H9 (cell line): ENCODE measurements at regions not wholly inside any gene's neighbourhood (a gene's known extent, or its start where the extent isn't known, plus 50 kb on each side); places are given as distances from the start of the nearest gene placed in this dataset.

Experiments
- DNase-seq: peaks from one replicate; pipeline ENCODE4 v3.0.0-alpha.2; 2017
- H2AFZ ChIP-seq: one replicate; pipeline ENCODE4 v1.6.1; 2013; ENCODE audit warnings: mild to moderate bottlenecking, low read length, control low read depth, moderate library complexity
- H2AK5ac ChIP-seq: 2 replicates; pipeline ENCODE4 v1.6.1; 2013; ENCODE audit warnings: low read length, control low read depth, mixed read lengths; ENCODE audit not compliant: insufficient read length
- H2BK120ac ChIP-seq: one replicate; pipeline ENCODE4 v1.6.1; 2013; ENCODE audit warnings: low read depth, mild to moderate bottlenecking, low read length, control low read depth, inconsistent platforms; ENCODE audit not compliant: poor library complexity, severe bottlenecking
- H2BK12ac ChIP-seq: 2 replicates; pipeline ENCODE4 v1.6.1; 2013; ENCODE audit warnings: low read length, control low read depth, mixed read lengths, low read depth; ENCODE audit not compliant: insufficient read length
- H2BK15ac ChIP-seq: 2 replicates; pipeline ENCODE4 v1.6.1; 2013; ENCODE audit warnings: low read depth, low read length, control low read depth
- H2BK20ac ChIP-seq: one replicate; pipeline ENCODE4 v1.6.1; 2013; ENCODE audit warnings: low read depth, mild to moderate bottlenecking, low read length, control low read depth, inconsistent platforms; ENCODE audit not compliant: poor library complexity, severe bottlenecking
- H2BK5ac ChIP-seq: 2 replicates; pipeline ENCODE4 v1.6.1; 2013; ENCODE audit warnings: low read length, control low read depth, mixed read lengths; ENCODE audit not compliant: insufficient read length
- H3K14ac ChIP-seq: 2 replicates; pipeline ENCODE4 v1.6.1; 2013; ENCODE audit warnings: low read length, control low read depth; ENCODE audit not compliant: insufficient read depth
- H3K18ac ChIP-seq: 2 replicates; pipeline ENCODE4 v1.6.1; 2013; ENCODE audit warnings: low read depth, mild to moderate bottlenecking, mixed read lengths, low read length, control low read depth; ENCODE audit not compliant: insufficient read length
- H3K23ac ChIP-seq: 2 replicates; pipeline ENCODE4 v1.6.1; 2013; ENCODE audit warnings: low read length, control low read depth, mixed read lengths, low read depth; ENCODE audit not compliant: insufficient read length
- H3K23me2 ChIP-seq: 2 replicates; pipeline ENCODE4 v1.6.1; 2013; ENCODE audit warnings: low read depth, mild to moderate bottlenecking, mixed read lengths, low read length, control low read depth; ENCODE audit not compliant: insufficient read length, poor library complexity, severe bottlenecking
- H3K27ac ChIP-seq: 2 replicates; pipeline ENCODE4 v1.5.1; 2013; ENCODE audit warnings: low read length, control low read depth, mixed read lengths, low read depth; ENCODE audit not compliant: insufficient read length
- H3K27me3 ChIP-seq: 2 replicates; pipeline ENCODE4 v1.6.1; 2013; ENCODE audit warnings: low read length, control low read depth, inconsistent platforms; ENCODE audit not compliant: insufficient read depth
- H3K4ac ChIP-seq: 2 replicates; pipeline ENCODE4 v1.6.1; 2013; ENCODE audit warnings: low read depth, mild to moderate bottlenecking, control low read depth, inconsistent platforms, low read length, moderate library complexity
- H3K4me1 ChIP-seq: 2 replicates; pipeline ENCODE4 v1.6.1; 2013; ENCODE audit warnings: low read length, control low read depth, inconsistent platforms; ENCODE audit not compliant: insufficient read depth
- H3K4me2 ChIP-seq: 2 replicates; pipeline ENCODE4 v1.6.1; 2013; ENCODE audit warnings: low read length, control low read depth, mixed read lengths; ENCODE audit not compliant: insufficient read length, insufficient read depth
- H3K56ac ChIP-seq: 2 replicates; pipeline ENCODE4 v1.6.1; 2013; ENCODE audit warnings: low read depth, mild to moderate bottlenecking, mixed read lengths, low read length, control low read depth; ENCODE audit not compliant: insufficient read length
- H3K79me1 ChIP-seq: 2 replicates; pipeline ENCODE4 v1.6.1; 2013; ENCODE audit warnings: low read depth, mild to moderate bottlenecking, moderate library complexity, low read length, control low read depth, inconsistent platforms; ENCODE audit not compliant: insufficient read depth, poor library complexity, severe bottlenecking
- H3K79me2 ChIP-seq: 2 replicates; pipeline ENCODE4 v1.6.1; 2013; ENCODE audit warnings: low read length, control low read depth, inconsistent platforms; ENCODE audit not compliant: insufficient read depth
- H3K9ac ChIP-seq: 2 replicates; pipeline ENCODE4 v1.6.1; 2013; ENCODE audit warnings: low read length, control low read depth, mixed read lengths; ENCODE audit not compliant: insufficient read length; ENCODE audit errors: extremely low read depth
- H3K9me3 ChIP-seq: one replicate; pipeline ENCODE4 v1.6.1; 2013; ENCODE audit warnings: low read depth, low read length, inconsistent platforms; ENCODE audit not compliant: control insufficient read depth
- H3T11ph ChIP-seq: one replicate; pipeline ENCODE4 v1.6.1; 2013; ENCODE audit warnings: mild to moderate bottlenecking, low read length, control low read depth, inconsistent platforms
- H4K20me1 ChIP-seq: one replicate; pipeline ENCODE4 v1.6.1; 2013; ENCODE audit not compliant: control insufficient read depth, insufficient read length, insufficient read depth
- H4K5ac ChIP-seq: 2 replicates; pipeline ENCODE4 v1.6.1; 2013; ENCODE audit warnings: low read depth, mild to moderate bottlenecking, mixed read lengths, low read length, control low read depth; ENCODE audit not compliant: insufficient read length
- H4K8ac ChIP-seq: replicated peaks from 2 replicates; pipeline ENCODE4 v1.6.1; 2013; ENCODE audit warnings: low read length, control low read depth, mixed read lengths, low read depth; ENCODE audit not compliant: insufficient read length
- H4K91ac ChIP-seq: 2 replicates; pipeline ENCODE4 v1.6.1; 2013; ENCODE audit warnings: low read depth, mild to moderate bottlenecking, moderate library complexity, mixed read lengths, low read length, control low read depth; ENCODE audit not compliant: insufficient read length
- H3K27ac Mint-ChIP-seq, 3 experiments: 2 replicates in 2 of 3; 3 replicates in 1 of 3; pipeline ENCODE4 v1.8.0; 2020 to 2021; ENCODE audit warnings: mixed read lengths in 3 of 3, mild to moderate bottlenecking in 1 of 3, moderate library complexity in 1 of 3
- H3K27me3 Mint-ChIP-seq: 2 replicates; pipeline ENCODE4 v1.8.0; 2021; ENCODE audit warnings: low read depth, mild to moderate bottlenecking, moderate library complexity, mixed read lengths
- H3K36me3 Mint-ChIP-seq, 3 experiments: 2 replicates in 2 of 3; 3 replicates in 1 of 3; pipeline ENCODE4 v1.8.0; 2020 to 2021; ENCODE audit warnings: low read depth in 3 of 3, mixed read lengths in 3 of 3; ENCODE audit not compliant: insufficient read depth in 1 of 3
- H3K4me1 Mint-ChIP-seq, 2 experiments: 2 replicates each; pipeline ENCODE4 v1.8.0; 2020; ENCODE audit warnings: mixed read lengths in 2 of 2
- H3K4me3 Mint-ChIP-seq, 2 experiments: 2 replicates in 1 of 2; 3 replicates in 1 of 2; pipeline ENCODE4 v1.8.0; 2020 to 2021; ENCODE audit warnings: mild to moderate bottlenecking in 2 of 2, mixed read lengths in 2 of 2, moderate library complexity in 1 of 2
- H3K9me3 Mint-ChIP-seq, 2 experiments: 2 replicates in 1 of 2; 3 replicates in 1 of 2; pipeline ENCODE4 v1.8.0; 2020; ENCODE audit warnings: mild to moderate bottlenecking in 2 of 2, mixed read lengths in 2 of 2, moderate library complexity in 1 of 2
- whole genome bisulfite sequencing: extraction: QIAGEN DNeasy Blood & Tissue Kit; methylation state at CpG from one replicate; pipeline ENCODE4 v1.1.7; 2013; ENCODE audit warnings: missing lambda C conversion rate, low lambda C conversion rate, mixed read lengths; ENCODE audit not compliant: insufficient read length; ENCODE audit errors: extremely low coverage; 5-methylcytosine and 5-hydroxymethylcytosine counted together
- TF ChIP-seq, protein P1 (sequence below): fragments of 200-600 bp; sonication (generic); conservative IDR thresholded peaks from 3 replicates; pipeline ENCODE4 v1.8.0; 2021; ENCODE audit warnings: antibody characterized with exemption, mild to moderate bottlenecking

DNA sequence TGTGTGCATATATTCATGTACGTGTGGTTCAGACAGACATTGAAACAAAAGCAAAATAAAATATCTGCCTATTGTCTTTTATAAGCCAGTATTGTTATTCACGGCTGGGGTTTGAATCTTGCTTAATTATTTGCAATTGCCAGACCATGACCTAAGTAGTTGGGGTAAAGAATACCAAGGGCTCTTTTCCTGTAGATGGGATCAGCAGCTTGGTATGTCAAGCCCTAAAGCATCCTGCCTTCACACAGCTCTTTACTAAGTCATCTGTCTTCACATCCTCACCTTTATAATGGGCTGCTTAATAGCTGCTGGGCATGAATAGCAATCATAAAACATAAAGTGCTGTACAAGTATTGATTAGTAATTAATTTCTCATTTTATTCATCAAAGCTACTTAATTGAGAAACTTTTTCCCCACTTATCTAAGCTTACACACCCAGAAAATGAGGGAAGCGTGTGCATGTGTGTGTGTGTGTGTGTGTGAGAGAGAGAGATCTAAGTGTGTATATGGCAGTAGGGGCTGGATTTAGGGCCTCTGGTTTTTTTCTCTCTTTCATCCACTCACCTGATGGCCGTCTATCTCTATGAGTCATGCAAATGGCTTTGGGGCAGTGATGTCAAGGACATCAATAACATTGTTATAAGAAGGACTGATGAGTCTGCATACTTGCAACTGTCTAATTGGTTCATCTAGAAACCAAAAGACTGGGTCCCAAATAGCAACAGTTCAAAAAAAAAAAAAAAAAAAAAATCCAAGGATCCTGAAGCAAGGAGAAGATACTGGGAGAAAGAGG lies 244.1 kb upstream of the TNP1 start:
- WGBS: no CpG with 5 or more reads among the region's 4 CpGs
- Histone ChIP-seq H3K9ac (no peak overlapping the region), H2BK120ac (no peak overlapping the region), H3K79me1 (no peaks in the 10 kb centered on the region), H3K9me3 (no peaks in the 10 kb centered on the region), H3K27me3 (no peaks in the 10 kb centered on the region; the same call in 1 of the 2 replicates), H4K91ac (no peak overlapping the region), H2AK5ac (no peak overlapping the region), H3K4me2 (no peak overlapping the region), H3K27ac (no peak overlapping the region), H3T11ph (no peak overlapping the region), H3K18ac (no peak overlapping the region), H4K5ac (no peak overlapping the region), H3K14ac (no peak overlapping the region), H2AFZ (no peak overlapping the region), H3K23ac (no peak overlapping the region), H4K8ac (no peak overlapping the region), H4K20me1 (no peaks in the 10 kb centered on the region), H2BK20ac (no peak overlapping the region), H2BK5ac (no peak overlapping the region), H3K79me2 (no peaks in the 10 kb centered on the region), H2BK15ac (no peak overlapping the region), H3K4me1 (peaks cover 3% of the 10 kb centered on the region; the same call in 1 of the 2 replicates), H2BK12ac (no peak overlapping the region), H3K23me2 (no peaks in the 10 kb centered on the region), H3K56ac (no peak overlapping the region), H3K4ac (no peak overlapping the region)
- Mint-ChIP-seq H3K4me1 (peaks cover 21 to 25% of the 10 kb centered on the region in 2 experiments), H3K27ac (no peak overlapping the region), H3K4me3 (no peak overlapping the region; a peak in 1 of 5 replicates), H3K27me3 (no peaks in the 10 kb centered on the region), H3K36me3 (no peaks in the 10 kb centered on the region; a peak in 1 of 7 replicates), H3K9me3 (no peaks in the 10 kb centered on the region)
- no peak for DNase-seq
- TF ChIP-seq, protein P1, sequence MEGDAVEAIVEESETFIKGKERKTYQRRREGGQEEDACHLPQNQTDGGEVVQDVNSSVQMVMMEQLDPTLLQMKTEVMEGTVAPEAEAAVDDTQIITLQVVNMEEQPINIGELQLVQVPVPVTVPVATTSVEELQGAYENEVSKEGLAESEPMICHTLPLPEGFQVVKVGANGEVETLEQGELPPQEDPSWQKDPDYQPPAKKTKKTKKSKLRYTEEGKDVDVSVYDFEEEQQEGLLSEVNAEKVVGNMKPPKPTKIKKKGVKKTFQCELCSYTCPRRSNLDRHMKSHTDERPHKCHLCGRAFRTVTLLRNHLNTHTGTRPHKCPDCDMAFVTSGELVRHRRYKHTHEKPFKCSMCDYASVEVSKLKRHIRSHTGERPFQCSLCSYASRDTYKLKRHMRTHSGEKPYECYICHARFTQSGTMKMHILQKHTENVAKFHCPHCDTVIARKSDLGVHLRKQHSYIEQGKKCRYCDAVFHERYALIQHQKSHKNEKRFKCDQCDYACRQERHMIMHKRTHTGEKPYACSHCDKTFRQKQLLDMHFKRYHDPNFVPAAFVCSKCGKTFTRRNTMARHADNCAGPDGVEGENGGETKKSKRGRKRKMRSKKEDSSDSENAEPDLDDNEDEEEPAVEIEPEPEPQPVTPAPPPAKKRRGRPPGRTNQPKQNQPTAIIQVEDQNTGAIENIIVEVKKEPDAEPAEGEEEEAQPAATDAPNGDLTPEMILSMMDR: no peak
